Esophagus muscularis mucosa (tissue), 4 donors: ENCODE measurements at regions not wholly inside any gene's neighbourhood (a gene's known extent, or its start where the extent isn't known, plus 50 kb on each side); places are given as distances from the start of the nearest gene placed in this dataset.

Experiments
- DNase-seq: peaks from one replicate; pipeline ENCODE4 v3.0.0-alpha.2; 2017; ENCODE audit errors: extremely low spot score
- H3K27ac ChIP-seq, 4 donors: fragments of 200-600 bp; sonication (generic); replicated peaks in 1 of 4; 1 replicate in 3 of 4; 2 replicates in 1 of 4; pipeline ENCODE4 v1.5.1; 2016 to 2019; ENCODE audit warnings: mild to moderate bottlenecking in 1 of 4
- H3K27me3 ChIP-seq, 4 donors: fragments of 200-600 bp; sonication (generic); one replicate each; pipeline versions ENCODE4 v1.5.1 to v1.6.0; 2016 to 2019
- H3K36me3 ChIP-seq, 4 donors: fragments of 200-600 bp; sonication (generic); one replicate each; pipeline ENCODE4 v1.5.1; 2016 to 2019
- H3K4me1 ChIP-seq, 4 donors: fragments of 200-600 bp; sonication (generic); one replicate each; pipeline ENCODE4 v1.5.1; 2016 to 2019
- H3K4me3 ChIP-seq, 4 donors: fragments of 200-600 bp; sonication (generic); 1 replicate in 2 of 4; 2 replicates in 2 of 4; pipeline ENCODE4 v1.5.1; 2016 to 2019; ENCODE audit warnings: mild to moderate bottlenecking in 4 of 4, moderate library complexity in 1 of 4
- H3K9me3 ChIP-seq, 4 donors: fragments of 200-600 bp; sonication (generic); 1 replicate in 3 of 4; 2 replicates in 1 of 4; pipeline ENCODE4 v1.5.1; 2016 to 2019
- EP300 ChIP-seq: sonication (generic); formaldehyde crosslinking; IDR thresholded peaks from one replicate; pipeline ENCODE4 v1.6.1; 2017; ENCODE audit warnings: antibody characterized with exemption
- POLR2A ChIP-seq: fragments of 450-650 bp; IDR thresholded peaks from one replicate; pipeline ENCODE4 v1.6.1; 2017; ENCODE audit warnings: antibody characterized with exemption, moderate library complexity, mild to moderate bottlenecking, low read depth
- POLR2AphosphoS5 ChIP-seq, 2 donors: sonication (generic); formaldehyde crosslinking; IDR thresholded peaks; one replicate each; pipeline ENCODE4 v1.6.1; 2017; ENCODE audit warnings: antibody characterized with exemption in 2 of 2
- WGBS: methylation state at CpG from one replicate; pipeline ENCODE4 v1.1.5; 2018; 5-methylcytosine and 5-hydroxymethylcytosine counted together
- intact Hi-C: fragments of 100-400 bp; cut with DNase I; formaldehyde crosslinking; loops from one replicate; pipeline ENCODE4 v1.15.1; 2023
- TF ChIP-seq, protein P1 (sequence below), 3 experiments: fragments of 200-600 bp in 2 of 3; fragments of 450-650 bp in 1 of 3; sonication (generic) in 2 of 3; IDR thresholded peaks; one replicate each; pipeline ENCODE4 v1.5.1; 2017 to 2019; ENCODE audit warnings: antibody characterized with exemption in 3 of 3, mild to moderate bottlenecking in 2 of 3, moderate library complexity in 1 of 3

DNA sequence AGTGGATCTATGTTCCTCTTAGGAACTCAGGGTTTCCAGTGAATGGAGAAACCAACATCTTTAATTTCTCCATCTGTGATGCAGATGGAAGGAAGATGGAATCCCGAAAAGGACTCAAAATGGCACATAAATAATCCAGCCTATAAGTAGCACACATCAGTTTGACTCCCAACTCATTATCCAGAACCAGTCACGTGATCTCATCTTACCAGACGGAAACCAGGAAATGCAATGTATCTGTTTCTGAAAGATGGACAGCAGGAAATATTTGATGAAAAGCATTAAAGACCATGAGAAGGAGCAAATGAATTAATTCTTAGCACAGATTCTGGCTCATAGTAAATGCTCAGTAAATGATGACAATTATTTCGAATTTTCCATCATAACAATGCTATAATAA is 443.1 kb upstream of the FMR1 start:
- Histone ChIP-seq H3K36me3 (no peaks in the 10 kb centered on the region), H3K27me3 (no peaks in the 10 kb centered on the region), H3K27ac (no peak overlapping the region), H3K9me3 (no peaks in the 10 kb centered on the region), H3K4me1 (no peaks in the 10 kb centered on the region), H3K4me3 (no peak overlapping the region)
- TF ChIP-seq EP300 (no peak), POLR2A (no peak), POLR2AphosphoS5 (IDR thresholded peaks at IDR 0.05) (no peak)
- TF ChIP-seq, protein P1, sequence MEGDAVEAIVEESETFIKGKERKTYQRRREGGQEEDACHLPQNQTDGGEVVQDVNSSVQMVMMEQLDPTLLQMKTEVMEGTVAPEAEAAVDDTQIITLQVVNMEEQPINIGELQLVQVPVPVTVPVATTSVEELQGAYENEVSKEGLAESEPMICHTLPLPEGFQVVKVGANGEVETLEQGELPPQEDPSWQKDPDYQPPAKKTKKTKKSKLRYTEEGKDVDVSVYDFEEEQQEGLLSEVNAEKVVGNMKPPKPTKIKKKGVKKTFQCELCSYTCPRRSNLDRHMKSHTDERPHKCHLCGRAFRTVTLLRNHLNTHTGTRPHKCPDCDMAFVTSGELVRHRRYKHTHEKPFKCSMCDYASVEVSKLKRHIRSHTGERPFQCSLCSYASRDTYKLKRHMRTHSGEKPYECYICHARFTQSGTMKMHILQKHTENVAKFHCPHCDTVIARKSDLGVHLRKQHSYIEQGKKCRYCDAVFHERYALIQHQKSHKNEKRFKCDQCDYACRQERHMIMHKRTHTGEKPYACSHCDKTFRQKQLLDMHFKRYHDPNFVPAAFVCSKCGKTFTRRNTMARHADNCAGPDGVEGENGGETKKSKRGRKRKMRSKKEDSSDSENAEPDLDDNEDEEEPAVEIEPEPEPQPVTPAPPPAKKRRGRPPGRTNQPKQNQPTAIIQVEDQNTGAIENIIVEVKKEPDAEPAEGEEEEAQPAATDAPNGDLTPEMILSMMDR (IDR thresholded peaks at IDR 0.05): no peak
- intact Hi-C loops: no loop called here
- no peak for DNase-seq
- WGBS: 54% methylated on average over 4 of the region's 4 CpGs

DNA sequence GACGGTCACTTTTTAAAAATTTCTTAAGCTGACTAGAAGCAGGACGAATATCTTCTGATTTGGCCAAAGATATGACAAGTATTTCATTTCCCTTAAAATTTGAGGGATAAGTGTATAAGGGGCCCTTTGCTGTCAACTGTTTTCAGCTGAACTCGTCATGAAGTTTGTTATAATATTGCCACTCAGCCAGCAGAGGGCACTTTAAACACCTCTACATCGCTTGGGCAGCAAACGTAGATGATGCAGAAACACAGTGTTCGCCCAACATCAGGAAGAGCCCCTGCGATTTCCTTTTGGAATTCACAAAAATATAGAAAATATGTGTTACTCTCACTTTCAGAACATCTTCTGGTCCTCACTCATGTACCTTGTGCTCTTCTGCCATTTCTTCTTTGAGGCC is 435.7 kb upstream of the FMR1 start:
- intact Hi-C loops: no loop called here
- Histone ChIP-seq H3K27me3 (no peaks in the 10 kb centered on the region), H3K9me3 (no peaks in the 10 kb centered on the region), H3K4me1 (no peaks in the 10 kb centered on the region), H3K27ac (no peak overlapping the region), H3K36me3 (no peaks in the 10 kb centered on the region), H3K4me3 (no peak overlapping the region)
- 24% methylated on average over 7 of the region's 7 CpGs for whole genome bisulfite sequencing
- no peak for DNase-seq
- no peak for TF ChIP-seq POLR2AphosphoS5 (IDR thresholded peaks at IDR 0.05)
- TF ChIP-seq EP300: no peak
- TF ChIP-seq, protein P1 (IDR thresholded peaks at IDR 0.05): no peak
- no peak for TF ChIP-seq POLR2A

- Histone ChIP-seq H3K4me3 (no peak overlapping the region), H3K36me3 (no peaks in the 10 kb centered on the region), H3K9me3 (no peaks in the 10 kb centered on the region), H3K27me3 (no peaks in the 10 kb centered on the region), H3K27ac (no peak overlapping the region), H3K4me1 (no peaks in the 10 kb centered on the region)
- DNase-seq: no peak
- TF ChIP-seq EP300: no peak
- TF ChIP-seq, protein P1 (IDR thresholded peaks at IDR 0.05): no peak
- TF ChIP-seq POLR2A: no peak
- TF ChIP-seq POLR2AphosphoS5 (IDR thresholded peaks at IDR 0.05): no peak
- intact Hi-C loops: no loop called here
- 79% methylated on average over 2 of the region's 2 CpGs for WGBS
Observed at GRCh38 chrX:147478899-147479298, 432.8 kb upstream of the FMR1 start.

- no peak overlapping the region for H3K27ac ChIP-seq
- no peaks in the 10 kb centered on the region for H3K27me3 ChIP-seq
- H3K36me3 ChIP-seq: no peaks in the 10 kb centered on the region
- intact Hi-C loops: no loop called here
- TF ChIP-seq, protein P1 (IDR thresholded peaks at IDR 0.05): no peak
- no peak for TF ChIP-seq EP300
- TF ChIP-seq POLR2A: no peak
- TF ChIP-seq POLR2AphosphoS5 (IDR thresholded peaks at IDR 0.05): no peak
- H3K4me1 ChIP-seq: no peaks in the 10 kb centered on the region
- DNase-seq: no peak
- no peaks in the 10 kb centered on the region for H3K9me3 ChIP-seq
- no CpG with 5 or more reads among the region's 2 CpGs for WGBS
- no peak overlapping the region for H3K4me3 ChIP-seq
Observed at GRCh38 chrX:147485207-147485606, 426.5 kb upstream of the FMR1 start.

DNA sequence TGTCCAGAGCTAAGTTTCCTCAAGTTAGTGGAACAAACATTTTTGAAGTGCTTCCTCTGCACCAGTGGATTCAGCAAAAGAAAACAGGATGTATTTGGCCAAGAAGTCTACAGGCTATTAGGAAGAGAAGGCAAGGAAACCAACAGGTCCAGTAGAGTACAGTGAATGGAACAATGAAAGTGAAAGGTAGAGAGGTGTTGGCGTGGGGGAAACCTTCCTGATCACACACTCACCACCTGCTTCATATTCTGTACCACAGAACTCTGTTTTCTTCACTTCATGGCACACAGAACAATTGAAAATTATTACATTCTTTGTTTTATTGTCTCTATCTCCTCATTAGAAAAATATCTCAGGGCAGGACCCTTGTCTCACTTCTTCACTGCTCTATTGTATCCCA is 417.4 kb upstream of the FMR1 start:
- intact Hi-C loops: no loop called here
- no peaks in the 10 kb centered on the region for H3K27me3 ChIP-seq
- no peaks in the 10 kb centered on the region for H3K9me3 ChIP-seq
- H3K36me3 ChIP-seq: no peaks in the 10 kb centered on the region
- DNase-seq: no peak
- no peak overlapping the region for H3K27ac ChIP-seq
- no peak overlapping the region for H3K4me3 ChIP-seq
- TF ChIP-seq, protein P1 (IDR thresholded peaks at IDR 0.05): no peak
- TF ChIP-seq EP300: no peak
- TF ChIP-seq POLR2AphosphoS5 (IDR thresholded peaks at IDR 0.05): no peak
- H3K4me1 ChIP-seq: no peaks in the 10 kb centered on the region
- 23% methylated on average over 1 of the region's 1 CpG for WGBS
